Lower lobe of right lung (tissue), 2 donors: ENCODE measurements at regions not wholly inside any gene's neighbourhood (a gene's known extent, or its start where the extent isn't known, plus 50 kb on each side); places are given as distances from the start of the nearest gene placed in this dataset.

Experiments
- ATAC-seq, 2 donors: fragments of 200-7000 bp; cut with Tn5 transposase; one replicate each; pipeline ENCODE4 v1.9.1; 2020 to 2022; ENCODE audit warnings: mild to moderate bottlenecking in 2 of 2, moderate library complexity in 2 of 2
- DNase-seq: peaks from one replicate; pipeline ENCODE4 v3.0.0-alpha.2; 2020
- H3K27ac ChIP-seq: fragments of 200-600 bp; one replicate; pipeline ENCODE4 v1.8.0; 2022
- H3K27me3 ChIP-seq: fragments of 200-600 bp; one replicate; pipeline ENCODE4 v1.8.0; 2022; ENCODE audit warnings: low read depth
- H3K36me3 ChIP-seq: fragments of 200-600 bp; one replicate; pipeline ENCODE4 v1.8.0; 2022; ENCODE audit warnings: mild to moderate bottlenecking
- H3K4me1 ChIP-seq: fragments of 200-600 bp; one replicate; pipeline ENCODE4 v1.8.0; 2022
- H3K4me3 ChIP-seq: fragments of 200-600 bp; one replicate; pipeline ENCODE4 v1.8.0; 2022; ENCODE audit warnings: mild to moderate bottlenecking
- H3K9me3 ChIP-seq: fragments of 200-600 bp; one replicate; pipeline ENCODE4 v1.8.0; 2022
- CTCF ChIP-seq: fragments of 200-600 bp; IDR thresholded peaks from one replicate; pipeline ENCODE4 v1.8.0; 2022; ENCODE audit warnings: antibody characterized with exemption, mild to moderate bottlenecking
- intact Hi-C: fragments of 100-400 bp; cut with DNase I; formaldehyde crosslinking; loops from one replicate; pipeline ENCODE4 v1.11.0; 2022
- donor health status: DM: no; HTN: yes; CAD: no; lungs with severe emphysema.

- ATAC-seq: no peak
- no peak overlapping the region for H3K4me3 ChIP-seq
- H3K9me3 ChIP-seq: no peaks in the 10 kb centered on the region
- intact Hi-C loops: no loop called here
- H3K27ac ChIP-seq: no peak overlapping the region
- H3K27me3 ChIP-seq: no peaks in the 10 kb centered on the region
- no peak for TF ChIP-seq CTCF
- H3K36me3 ChIP-seq: no peaks in the 10 kb centered on the region
- no peak for DNase-seq
- no peaks in the 10 kb centered on the region for H3K4me1 ChIP-seq
These were observed 94.0 kb upstream of the SPTLC3 start for GRCh38 chr20:12914804-12915203.

- no peaks in the 10 kb centered on the region for H3K9me3 ChIP-seq
- H3K27ac ChIP-seq: no peak overlapping the region
- peaks cover 8% of the 10 kb centered on the region for H3K27me3 ChIP-seq
- H3K4me1 ChIP-seq: no peaks in the 10 kb centered on the region
- ATAC-seq (no peak), DNase-seq (no peak)
- H3K36me3 ChIP-seq: no peaks in the 10 kb centered on the region
- no peak for TF ChIP-seq CTCF
- intact Hi-C loops: no loop called here
- no peak overlapping the region for H3K4me3 ChIP-seq
These were observed 92.1 kb upstream of the SPTLC3 start for GRCh38 chr20:12916699-12917098.

GRCh38 chr20:12924126-12924525, 84.6 kb upstream of the SPTLC3 start:
- peaks cover 8% of the 10 kb centered on the region for H3K27me3 ChIP-seq
- ATAC-seq (no peak), DNase-seq (no peak)
- H3K4me1 ChIP-seq: no peaks in the 10 kb centered on the region
- no peaks in the 10 kb centered on the region for H3K9me3 ChIP-seq
- TF ChIP-seq CTCF: no peak
- intact Hi-C loops: no loop called here
- H3K36me3 ChIP-seq: no peaks in the 10 kb centered on the region
- no peak overlapping the region for H3K27ac ChIP-seq
- no peak overlapping the region for H3K4me3 ChIP-seq

GRCh38 chr20:12925210-12925755, 83.5 kb upstream of the SPTLC3 start:
- Histone ChIP-seq H3K9me3 (no peaks in the 10 kb centered on the region), H3K4me1 (no peaks in the 10 kb centered on the region), H3K4me3 (no peak overlapping the region), H3K36me3 (no peaks in the 10 kb centered on the region), H3K27me3 (peaks cover 8% of the 10 kb centered on the region), H3K27ac (no peak overlapping the region)
- DNase-seq (no peak), ATAC-seq (peak; percentile 84 to 86)
- intact Hi-C loops: no loop called here
- peak; percentile 71 for TF ChIP-seq CTCF

- no peak for TF ChIP-seq CTCF
- Histone ChIP-seq H3K4me3 (no peak overlapping the region), H3K27me3 (peaks cover 3% of the 10 kb centered on the region), H3K4me1 (no peaks in the 10 kb centered on the region), H3K36me3 (no peaks in the 10 kb centered on the region), H3K27ac (no peak overlapping the region), H3K9me3 (no peaks in the 10 kb centered on the region)
- DNase-seq (no peak), ATAC-seq (no peak)
- intact Hi-C loops: no loop called here
These were observed 82.6 kb upstream of the SPTLC3 start for GRCh38 chr20:12925863-12926793.
